HG03280 (cell line): ENCODE measurements at regions not wholly inside any gene's neighbourhood (a gene's known extent, or its start where the extent isn't known, plus 50 kb on each side); places are given as distances from the start of the nearest gene placed in this dataset.
"Not testable (repeated sequence)": the region's sequence is repeated elsewhere in the genome, so short reads cannot be mapped to it uniquely, and the experiment has no call there.

Experiments
- ATAC-seq: cut with Tn5 transposase; IDR thresholded peaks from one replicate; pipeline ENCODE4 v1.9.1; 2021; ENCODE audit warnings: mild to moderate bottlenecking, moderate library complexity; ENCODE audit not compliant: unreplicated experiment

DNA sequence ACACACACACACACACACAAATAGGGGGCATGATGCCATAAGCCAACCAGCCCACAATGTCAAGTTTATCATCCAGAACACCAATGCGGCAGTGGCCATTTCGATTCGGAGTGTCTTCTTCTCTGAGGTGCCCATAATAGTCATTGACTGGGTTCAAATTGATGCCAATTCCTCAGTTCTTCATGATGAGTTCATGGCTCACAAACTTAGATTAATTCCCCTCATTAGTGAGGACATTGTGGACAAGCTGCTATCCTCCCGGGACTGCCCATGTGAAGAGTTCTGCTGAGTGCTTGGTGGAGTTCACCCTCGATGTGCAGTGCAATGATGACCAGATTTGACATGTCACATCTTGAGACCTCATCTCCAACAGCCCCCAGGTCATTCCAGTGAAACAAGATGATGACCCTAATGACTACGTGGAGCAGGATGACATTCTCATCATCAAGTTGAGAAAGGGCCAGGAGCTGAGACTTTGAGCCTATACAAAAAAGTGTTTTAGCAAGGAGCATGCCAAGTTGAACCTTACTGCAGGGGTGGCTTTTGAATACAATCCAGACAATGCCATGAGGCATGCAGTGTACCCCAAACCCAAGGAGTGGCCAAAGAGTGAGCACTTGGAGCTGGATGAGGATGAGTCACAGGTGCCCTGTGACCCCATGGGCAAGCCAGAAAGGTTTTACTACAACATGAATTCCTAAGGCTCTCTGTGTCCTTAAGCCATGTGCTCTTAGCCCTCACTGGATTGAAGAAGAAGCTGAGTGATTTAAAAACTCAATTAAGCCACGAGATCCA is 211.6 kb upstream of the SAMSN1 start:
- ATAC-seq: no peak

GRCh38 chr21:14755086-14755485 is 209.0 kb upstream of the SAMSN1 start:
- ATAC-seq: no peak

DNA sequence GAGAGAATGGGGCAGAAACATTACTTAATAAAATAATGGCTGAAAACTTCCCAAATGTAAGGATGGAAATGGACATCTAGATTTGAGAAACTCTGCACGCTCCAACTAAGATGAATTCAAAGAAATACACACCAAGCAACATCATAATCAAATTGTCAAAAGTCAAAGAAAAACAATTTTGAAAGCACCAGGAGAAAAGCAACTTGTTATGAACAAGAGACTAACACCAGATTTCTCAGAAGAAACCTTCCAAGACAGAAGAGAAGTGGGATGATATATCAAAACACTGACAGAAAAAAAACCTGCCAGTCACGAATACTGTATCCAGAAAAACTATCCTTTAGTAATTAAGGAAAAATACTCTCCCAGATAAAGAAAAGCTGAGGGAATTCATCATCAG is 208.6 kb upstream of the SAMSN1 start:
- no peak for ATAC-seq

GRCh38 chr21:14754259-14754604 is 208.1 kb upstream of the SAMSN1 start:
- no peak for ATAC-seq

DNA sequence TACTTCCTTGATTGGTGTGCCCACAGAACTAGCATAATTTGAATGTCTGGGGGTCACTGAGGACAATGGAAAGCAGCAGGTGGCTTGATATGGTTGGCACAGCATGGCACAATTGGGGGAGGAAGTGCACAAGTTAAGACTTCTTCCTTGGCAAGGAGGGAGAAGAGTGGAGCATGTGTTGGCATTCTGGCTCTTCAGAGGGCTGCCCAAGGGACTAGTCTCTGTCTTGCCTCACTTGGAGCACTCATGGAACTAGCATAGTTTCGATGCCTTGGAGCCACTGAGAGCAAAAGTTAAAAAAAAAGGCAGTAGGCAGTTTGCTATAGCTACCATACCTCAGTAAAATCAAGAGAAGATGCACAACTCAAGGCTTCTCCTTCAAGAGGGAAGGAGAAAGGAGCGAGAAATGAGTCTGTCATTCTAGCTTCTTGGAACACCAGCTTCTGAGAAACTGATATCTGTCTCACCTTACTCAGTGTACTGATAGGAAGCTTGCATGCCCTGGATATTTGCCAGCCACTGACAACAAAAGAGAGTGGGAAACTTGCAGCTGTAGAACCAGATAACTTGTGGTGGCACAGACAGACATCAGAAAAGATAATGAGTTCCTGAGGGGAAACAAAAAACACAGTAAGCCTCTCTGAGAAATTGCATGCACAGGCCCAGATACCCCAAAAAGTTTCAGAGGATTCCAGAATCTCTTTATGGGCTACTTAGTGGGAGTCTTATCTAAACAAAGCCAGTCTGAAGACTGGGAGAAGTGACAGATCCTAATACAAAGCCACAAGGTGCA is 207.5 kb upstream of the SAMSN1 start:
- no peak for ATAC-seq

DNA sequence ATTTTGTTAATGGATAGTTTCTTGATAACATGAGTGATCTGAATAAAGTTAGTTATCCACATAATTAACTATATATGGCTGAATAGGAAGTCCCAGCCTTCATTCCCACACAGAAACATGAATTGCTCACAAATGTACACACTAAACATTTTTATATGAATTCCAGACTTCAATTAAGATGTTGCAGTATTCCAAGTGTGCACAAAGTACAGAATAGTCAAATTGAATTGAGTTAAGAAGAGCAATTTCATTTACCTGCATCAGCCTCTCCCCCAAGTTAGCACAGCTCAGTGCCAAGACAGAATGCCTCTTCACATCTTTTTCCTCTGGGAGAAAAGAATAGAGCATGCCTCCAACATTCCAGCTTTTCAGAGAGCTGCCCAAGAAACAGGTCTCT is 207.0 kb upstream of the SAMSN1 start:
- no peak for ATAC-seq

DNA sequence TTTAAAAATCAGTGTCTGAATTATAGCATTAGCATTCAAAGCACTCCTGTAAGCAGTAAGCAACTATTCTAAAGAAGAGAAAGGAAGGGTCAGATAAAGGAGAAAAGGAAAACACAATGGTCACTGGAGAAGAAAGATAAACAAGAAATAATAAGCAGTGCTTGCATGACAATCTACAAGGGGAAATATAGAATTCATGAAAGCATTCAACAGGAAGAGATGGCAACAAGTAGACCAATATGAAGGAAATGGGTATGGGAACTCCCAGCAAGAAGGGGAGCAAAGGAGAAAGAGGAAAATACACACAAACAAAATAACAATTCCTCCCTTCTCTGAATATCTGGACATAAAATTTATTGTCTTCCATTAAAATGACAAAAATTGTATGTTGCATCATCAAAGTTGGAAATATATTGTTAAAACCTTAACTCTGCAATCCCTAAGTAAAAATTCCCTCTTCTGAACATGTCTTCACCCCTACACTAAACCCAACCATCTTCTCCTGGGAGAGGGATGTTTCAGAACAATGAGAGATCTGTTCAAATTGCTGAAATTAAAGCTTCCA is 206.3 kb upstream of the SAMSN1 start:
- no peak for ATAC-seq

DNA sequence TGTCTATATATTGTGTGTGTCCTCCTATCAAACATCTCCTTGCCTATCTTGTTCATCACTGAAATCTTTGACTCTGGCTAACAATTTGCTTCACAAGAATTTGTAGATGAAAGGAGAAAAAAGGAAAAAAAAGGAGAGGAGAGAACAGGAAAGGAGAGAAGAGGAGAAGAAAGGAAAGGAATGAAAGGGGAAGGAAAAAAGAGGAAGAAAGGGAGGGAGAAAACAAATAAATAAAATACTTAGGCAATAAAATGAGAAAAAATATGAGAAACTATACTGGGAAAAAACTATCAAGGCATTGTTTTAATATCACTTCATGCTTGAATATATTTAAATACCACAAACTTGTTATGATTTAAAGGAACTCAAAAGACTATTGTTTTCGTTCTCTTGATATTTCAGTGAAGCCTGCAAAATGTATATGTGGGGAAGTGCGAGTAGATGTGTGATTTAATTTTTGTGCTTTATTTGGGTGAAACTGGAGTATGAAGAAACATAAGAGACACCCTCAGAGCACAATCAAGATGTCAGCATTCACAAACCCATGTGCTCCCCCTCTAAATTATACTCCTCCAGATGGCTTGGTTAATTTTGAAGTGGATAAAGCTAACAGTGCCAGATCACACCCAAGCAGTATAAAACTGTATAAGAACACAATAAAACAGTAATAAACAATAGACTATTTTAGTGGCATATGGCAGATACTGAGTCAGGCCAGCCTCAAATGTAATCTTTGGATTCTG is 205.7 kb upstream of the SAMSN1 start:
- ATAC-seq: no peak

DNA sequence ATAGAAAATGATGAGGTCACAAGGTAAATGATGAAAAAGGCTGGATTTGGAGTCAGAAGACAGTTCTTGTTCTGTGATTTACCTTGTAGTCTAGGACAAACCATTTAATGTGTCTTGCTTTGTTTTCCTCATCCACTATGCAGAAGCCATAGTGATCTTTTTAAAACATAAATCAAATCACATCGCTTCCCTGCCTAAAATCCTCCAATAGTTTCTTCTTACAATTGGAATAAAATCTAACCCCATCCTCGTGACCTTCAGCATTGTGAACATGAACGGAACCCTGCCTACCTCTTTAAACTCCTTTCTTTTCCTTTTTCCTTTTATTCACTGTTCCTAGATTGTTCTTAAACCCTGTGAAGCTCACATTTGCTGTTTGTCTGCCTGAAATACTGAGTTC is 204.9 kb upstream of the SAMSN1 start:
- ATAC-seq: no peak

DNA sequence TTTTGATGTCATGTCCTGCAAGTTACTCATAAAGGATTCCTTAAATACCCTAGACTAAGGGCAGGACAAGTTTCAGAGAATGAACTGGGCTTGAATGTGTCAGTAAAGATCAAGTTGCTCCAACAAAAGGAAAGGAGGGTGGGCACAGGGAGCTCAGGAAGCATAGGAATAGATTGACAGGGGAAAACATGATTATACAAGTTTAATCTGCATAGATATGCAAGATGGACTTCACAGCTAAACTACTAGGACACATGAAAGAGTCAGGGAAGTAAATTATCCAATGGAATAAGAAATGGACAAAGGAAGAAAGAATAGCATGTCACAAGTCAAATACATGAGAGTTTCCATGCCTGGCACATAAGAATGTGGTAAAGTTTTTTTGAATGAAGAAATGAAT is 203.9 kb upstream of the SAMSN1 start:
- no peak for ATAC-seq

DNA sequence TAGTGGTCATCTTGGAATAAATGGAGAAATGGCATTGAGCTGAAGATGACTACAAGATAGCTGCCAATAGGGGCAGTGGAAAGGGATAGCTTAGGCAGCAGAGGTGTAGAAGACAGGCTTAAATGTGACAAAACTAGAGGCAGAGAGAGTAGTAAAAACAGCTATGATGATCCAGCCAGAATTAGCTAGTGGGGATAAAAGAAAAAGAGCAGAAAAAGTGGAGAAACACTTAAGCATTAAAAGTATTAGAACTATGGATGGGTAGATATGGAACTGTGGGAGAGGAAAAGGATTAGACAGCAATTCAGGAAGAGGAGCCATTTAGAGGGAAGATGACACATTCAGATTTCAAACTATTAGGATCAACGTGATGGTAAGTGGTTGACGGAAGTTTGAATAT is 202.5 kb upstream of the SAMSN1 start:
- ATAC-seq: no peak

GRCh38 chr21:14744368-14744767 is 198.3 kb upstream of the SAMSN1 start:
- ATAC-seq: no peak

DNA sequence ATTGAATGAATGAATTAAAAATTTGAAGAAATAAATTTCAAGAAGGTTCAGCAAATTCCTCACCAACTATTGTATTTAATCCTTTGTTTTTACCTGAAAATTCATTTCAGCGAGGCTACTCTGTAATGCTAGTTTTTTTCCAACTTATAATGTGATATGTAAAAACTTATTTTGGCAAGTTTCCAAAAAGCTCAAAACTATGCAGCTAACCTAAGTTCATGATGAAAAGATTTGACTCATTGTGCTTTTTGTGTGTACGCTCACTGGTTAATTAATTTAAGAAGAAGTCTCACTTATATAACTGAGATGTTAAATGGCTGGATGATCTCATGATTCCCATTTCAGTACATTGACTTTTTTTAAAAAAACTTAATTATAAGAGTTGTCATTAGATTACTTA is 196.0 kb upstream of the SAMSN1 start:
- ATAC-seq: no peak

- ATAC-seq: no peak
Measured at GRCh38 chr21:14741256-14741655, 195.1 kb upstream of the SAMSN1 start.

DNA sequence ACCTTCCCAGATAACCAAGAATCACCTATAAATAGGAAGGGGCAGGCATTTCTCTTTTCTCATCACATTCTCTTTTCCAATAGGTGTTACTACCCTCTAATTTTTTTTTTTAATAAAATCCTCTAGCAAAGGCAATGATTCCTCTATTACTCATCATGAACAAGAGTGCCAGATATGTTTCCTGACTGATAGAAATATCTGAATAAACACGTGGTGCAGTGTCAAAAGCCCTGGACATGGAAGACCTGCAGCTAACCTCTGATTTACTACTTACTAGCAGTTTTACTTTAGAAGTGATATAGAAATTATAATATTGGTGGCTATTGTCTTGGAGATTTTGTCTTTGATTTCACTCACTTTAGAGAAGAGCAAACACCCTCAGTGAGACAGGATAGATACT is 194.6 kb upstream of the SAMSN1 start:
- no peak for ATAC-seq

GRCh38 chr21:14740116-14740515 is 194.0 kb upstream of the SAMSN1 start:
- ATAC-seq: no peak

GRCh38 chr21:14739590-14739989 is 193.5 kb upstream of the SAMSN1 start:
- no peak for ATAC-seq

- not testable (repeated sequence) for ATAC-seq
Measured at GRCh38 chr21:14738576-14738975, 192.5 kb upstream of the SAMSN1 start.

DNA sequence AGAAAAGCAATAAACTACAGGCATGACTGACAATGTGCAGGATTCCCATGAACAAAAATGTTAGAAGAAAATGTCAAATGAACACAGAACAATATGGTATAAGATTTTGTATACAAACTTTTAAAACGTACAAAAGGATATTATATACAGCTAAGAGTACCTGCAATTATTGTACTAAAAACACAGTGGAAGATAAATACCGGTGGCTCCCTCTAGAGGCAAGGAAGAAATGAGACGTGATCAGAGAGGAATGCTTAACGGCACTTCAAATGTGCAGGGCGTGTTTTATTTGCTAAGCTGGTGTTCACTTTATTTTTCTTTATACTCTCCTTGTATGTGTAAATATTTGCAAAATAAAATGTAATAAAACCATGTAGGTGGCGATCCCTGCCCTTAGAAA is 191.8 kb upstream of the SAMSN1 start:
- ATAC-seq: no peak

DNA sequence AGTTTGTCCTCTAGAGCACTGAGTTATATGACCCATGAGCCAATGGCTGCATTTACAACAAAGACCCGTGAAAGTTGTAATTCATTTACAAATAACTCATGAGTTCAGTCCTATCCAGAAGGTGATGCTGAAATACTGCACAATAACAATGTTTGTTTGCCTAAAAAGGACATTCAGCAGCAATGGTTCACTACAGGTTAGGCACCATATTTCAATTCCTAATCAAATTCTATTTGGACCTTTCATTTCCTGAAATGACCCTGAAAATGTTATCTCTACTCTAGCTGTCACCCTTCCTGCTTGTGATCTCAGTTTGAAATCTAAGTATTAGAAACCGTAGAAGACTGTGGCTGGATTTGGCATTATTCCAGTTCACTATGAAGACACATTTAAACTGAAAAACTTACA is 191.2 kb upstream of the SAMSN1 start:
- no peak for ATAC-seq

GRCh38 chr21:14736672-14737071 is 190.6 kb upstream of the SAMSN1 start:
- ATAC-seq: no peak
